ENCODE measurements at regions not wholly inside any gene's neighbourhood (a gene's known extent, or its start where the extent isn't known, plus 50 kb on each side); places are given as distances from the start of the nearest gene placed in this dataset.

GRCh38 chr18:9008709-9009635, 93.5 kb upstream of the NDUFV2 start:
- TF ChIP-seq CTCF (IDR thresholded peaks at IDR 0.05; ENCODE audit: insufficient read depth, low read length, poor library complexity, severe bottlenecking): no peak
- H3K36me3 ChIP-seq (ENCODE audit: control insufficient read depth, insufficient read depth, low read length): no peaks in the 10 kb centered on the region
- H3K27me3 ChIP-seq (ENCODE audit: control insufficient read depth, insufficient read depth, low read length): no peaks in the 10 kb centered on the region
- no peak overlapping the region for H3K4me3 ChIP-seq (ENCODE audit: low read depth, low read length)
- no peak for DNase-seq (ENCODE audit: low read depth)

- no peak for DNase-seq (ENCODE audit: low read depth)
- Histone ChIP-seq H3K36me3 (ENCODE audit: control insufficient read depth, insufficient read depth, low read length) (no peaks in the 10 kb centered on the region), H3K27me3 (ENCODE audit: control insufficient read depth, insufficient read depth, low read length) (no peaks in the 10 kb centered on the region), H3K4me3 (ENCODE audit: low read depth, low read length) (no peak overlapping the region)
- no peak for TF ChIP-seq CTCF (IDR thresholded peaks at IDR 0.05; ENCODE audit: insufficient read depth, low read length, poor library complexity, severe bottlenecking)
These were observed 92.6 kb upstream of the NDUFV2 start for GRCh38 chr18:9009703-9010488.

DNA sequence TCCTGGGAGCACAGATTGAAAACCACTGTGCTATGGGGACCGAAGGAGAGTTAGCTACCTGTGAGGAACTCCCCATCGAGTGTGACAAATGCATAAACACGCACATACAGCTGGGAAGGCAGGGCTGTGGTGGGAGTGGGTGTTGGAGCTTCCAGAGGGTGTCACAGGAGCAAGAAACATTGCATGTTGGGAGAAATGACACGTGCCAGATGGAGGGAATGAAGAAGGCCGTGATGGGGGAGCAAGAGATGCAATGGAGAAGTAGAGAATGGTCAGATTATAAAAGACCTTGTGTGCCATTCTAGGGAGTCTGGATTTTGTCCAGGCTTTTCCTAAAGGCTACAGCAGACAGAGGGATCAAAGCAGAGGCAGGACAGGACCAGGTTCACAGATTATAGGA, 91.1 kb upstream of the NDUFV2 start:
- no peaks in the 10 kb centered on the region for H3K27me3 ChIP-seq (ENCODE audit: control insufficient read depth, insufficient read depth, low read length)
- no peak overlapping the region for H3K4me3 ChIP-seq (ENCODE audit: low read depth, low read length)

GRCh38 chr18:9013926-9014373, 88.5 kb upstream of the NDUFV2 start:
- no peak for TF ChIP-seq CTCF (IDR thresholded peaks at IDR 0.05; ENCODE audit: insufficient read depth, low read length, poor library complexity, severe bottlenecking)
- Histone ChIP-seq H3K27me3 (ENCODE audit: control insufficient read depth, insufficient read depth, low read length) (no peaks in the 10 kb centered on the region), H3K4me3 (ENCODE audit: low read depth, low read length) (no peak overlapping the region), H3K36me3 (ENCODE audit: control insufficient read depth, insufficient read depth, low read length) (no peaks in the 10 kb centered on the region)
- DNase-seq (ENCODE audit: low read depth): no peak

More for the DNA sequence above, 91.1 kb upstream of the NDUFV2 start:
- no peaks in the 10 kb centered on the region for H3K36me3 ChIP-seq (ENCODE audit: control insufficient read depth, insufficient read depth, low read length)
- TF ChIP-seq CTCF (IDR thresholded peaks at IDR 0.05; ENCODE audit: insufficient read depth, low read length, poor library complexity, severe bottlenecking): no peak
- DNase-seq (ENCODE audit: low read depth): no peak

DNA sequence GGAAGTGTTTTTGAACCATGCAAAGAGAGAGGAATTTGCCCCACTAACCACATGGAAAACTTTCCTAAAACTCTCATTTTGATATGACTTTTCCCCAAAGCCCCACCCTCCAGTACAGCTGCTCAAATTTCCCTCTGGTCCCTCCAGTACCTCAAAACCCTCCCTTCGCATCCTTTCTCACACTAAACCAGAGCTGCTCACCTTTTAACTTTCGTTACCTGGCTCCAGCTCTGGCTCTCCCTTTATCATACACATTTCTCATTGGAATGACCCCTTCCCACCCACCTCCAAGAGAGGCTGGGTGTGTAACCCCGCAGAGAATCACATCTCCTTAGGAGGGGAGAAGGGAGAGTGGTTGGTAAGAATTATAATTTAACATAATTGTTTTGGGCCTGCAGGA, 86.8 kb upstream of the NDUFV2 start:
- no peaks in the 10 kb centered on the region for H3K27me3 ChIP-seq (ENCODE audit: control insufficient read depth, insufficient read depth, low read length)
- no peak overlapping the region for H3K4me3 ChIP-seq (ENCODE audit: low read depth, low read length)
- no peak for DNase-seq (ENCODE audit: low read depth)
- TF ChIP-seq CTCF (IDR thresholded peaks at IDR 0.05; ENCODE audit: insufficient read depth, low read length, poor library complexity, severe bottlenecking): no peak
- no peaks in the 10 kb centered on the region for H3K36me3 ChIP-seq (ENCODE audit: control insufficient read depth, insufficient read depth, low read length)

All from kidney epithelial cell (primary cell).